Glomerular endothelial cell (primary cell): ENCODE measurements at regions not wholly inside any gene's neighbourhood (a gene's known extent, or its start where the extent isn't known, plus 50 kb on each side); places are given as distances from the start of the nearest gene placed in this dataset.
"Not testable (repeated sequence)": the region's sequence is repeated elsewhere in the genome, so short reads cannot be mapped to it uniquely, and the experiment has no call there.

ENCODE experiments used
- DNase-seq: peaks from one replicate; pipeline ENCODE4 v3.0.0-alpha.2; 2011; ENCODE audit warnings: low read depth, low spot score; ENCODE audit errors: extremely low read depth

- DNase-seq: no peak
These were observed 107.3 kb upstream of the SLC24A2 start for GRCh38 chr9:19896161-19896560.

- not testable (repeated sequence) for DNase-seq
These were observed 106.7 kb upstream of the SLC24A2 start for GRCh38 chr9:19895578-19895977.

GRCh38 chr9:19895006-19895405 lies 106.2 kb upstream of the SLC24A2 start:
- no peak for DNase-seq

GRCh38 chr9:19885608-19886007 lies 96.8 kb upstream of the SLC24A2 start:
- no peak for DNase-seq

GRCh38 chr9:19879062-19879461 lies 90.2 kb upstream of the SLC24A2 start:
- no peak for DNase-seq

GRCh38 chr9:19876569-19877316 lies 87.9 kb upstream of the SLC24A2 start:
- no peak for DNase-seq

- no peak for DNase-seq
These were observed 86.6 kb upstream of the SLC24A2 start for GRCh38 chr9:19875291-19875920.

- DNase-seq: not testable (repeated sequence)
These were observed 84.4 kb upstream of the SLC24A2 start for GRCh38 chr9:19873188-19873587.

- DNase-seq: no peak
These were observed 82.2 kb upstream of the SLC24A2 start for GRCh38 chr9:19870988-19871387.

GRCh38 chr9:19840953-19841352 lies 52.1 kb upstream of the SLC24A2 start:
- DNase-seq: no peak
